B cell (primary cell): ENCODE measurements at regions not wholly inside any gene's neighbourhood (a gene's known extent, or its start where the extent isn't known, plus 50 kb on each side); places are given as distances from the start of the nearest gene placed in this dataset.

Source experiments
- CTCF ChIP-seq: fragments of 200-600 bp; IDR thresholded peaks from one replicate; pipeline ENCODE4 v1.8.0; 2022; ENCODE audit warnings: antibody characterized with exemption, mild to moderate bottlenecking
- EZH2 ChIP-seq: IDR thresholded peaks from 2 replicates; pipeline ENCODE4 v1.6.1; 2012; ENCODE audit warnings: borderline replicate concordance, low read depth, mild to moderate bottlenecking, moderate library complexity, low read length; ENCODE audit not compliant: insufficient read depth, poor library complexity, severe bottlenecking

GRCh38 chr12:124463341-124463921 lies 104.0 kb downstream of the NCOR2 start:
- no peak for TF ChIP-seq CTCF
- no peak for TF ChIP-seq EZH2
